ENCODE measurements at regions not wholly inside any gene's neighbourhood (a gene's known extent, or its start where the extent isn't known, plus 50 kb on each side); places are given as distances from the start of the nearest gene placed in this dataset.

GRCh38 chr6:168206186-168206585 is 113.4 kb downstream of the DACT2 start:
- no peak overlapping the region for H3K4me2 ChIP-seq (ENCODE audit: insufficient read depth, insufficient read length, low read length)
- no peaks in the 10 kb centered on the region for H3K79me1 ChIP-seq (ENCODE audit: insufficient read depth, low read depth, low read length, poor library complexity, severe bottlenecking)
- Mint-ChIP-seq H3K27ac (no peak overlapping the region), H3K36me3 (ENCODE audit: insufficient read depth in 1 of 3, low read depth in 3 of 3) (peaks cover 0 to 1% (median 0%) of the 10 kb centered on the region in 3 experiments; a peak in 1 of 7 replicates), H3K27me3 (ENCODE audit: low read depth) (peaks cover 39% of the 10 kb centered on the region), H3K4me1 (peaks cover 23 to 36% of the 10 kb centered on the region in 2 experiments), H3K9me3 (peaks cover 0 to 9% of the 10 kb centered on the region in 2 experiments; a peak in 4 of 5 replicates), H3K4me3 (no peak overlapping the region)
- H3K56ac ChIP-seq (ENCODE audit: insufficient read length, low read depth, low read length) = no peak overlapping the region
- no peak overlapping the region for H4K8ac ChIP-seq (replicated peaks; ENCODE audit: insufficient read length, low read depth, low read length)
- no peak overlapping the region for H2BK5ac ChIP-seq (ENCODE audit: insufficient read length, low read length)
- no peak overlapping the region for H2BK12ac ChIP-seq (ENCODE audit: insufficient read length, low read depth, low read length)
- no peak overlapping the region for H3K27ac ChIP-seq (ENCODE audit: insufficient read length, low read depth, low read length)
- no peak overlapping the region for H3K4ac ChIP-seq (ENCODE audit: low read depth, low read length)
- WGBS (ENCODE audit: extremely low coverage, insufficient read length, low lambda C conversion rate) = no CpG with 5 or more reads among the region's 8 CpGs
- H2BK20ac ChIP-seq (ENCODE audit: low read depth, low read length, poor library complexity, severe bottlenecking) = no peak overlapping the region
- TF ChIP-seq CTCF (conservative IDR thresholded peaks at IDR 0.05) = no peak
- no peaks in the 10 kb centered on the region for H3K23me2 ChIP-seq (ENCODE audit: insufficient read length, low read depth, low read length, poor library complexity, severe bottlenecking)
- H3K23ac ChIP-seq (ENCODE audit: insufficient read length, low read depth, low read length) = no peak overlapping the region
- no peak overlapping the region for H3K14ac ChIP-seq (ENCODE audit: insufficient read depth, low read length)
- H4K20me1 ChIP-seq (ENCODE audit: control insufficient read depth, insufficient read depth, insufficient read length) = no peaks in the 10 kb centered on the region
- H3K4me1 ChIP-seq (ENCODE audit: insufficient read depth, low read length) = no peaks in the 10 kb centered on the region; the same call in 1 of the 2 replicates
- no peak overlapping the region for H2AK5ac ChIP-seq (ENCODE audit: insufficient read length, low read length)
- no peaks in the 10 kb centered on the region for H3K9me3 ChIP-seq (ENCODE audit: control insufficient read depth, low read depth, low read length)
- no peak overlapping the region for H4K91ac ChIP-seq (ENCODE audit: insufficient read length, low read depth, low read length)
- no peak for DNase-seq
- H2AFZ ChIP-seq (ENCODE audit: low read length) = no peak overlapping the region
- no peaks in the 10 kb centered on the region for H3K27me3 ChIP-seq (ENCODE audit: insufficient read depth, low read length)
- no peak overlapping the region for H2BK15ac ChIP-seq (ENCODE audit: low read depth, low read length)
- no peak overlapping the region for H3T11ph ChIP-seq (ENCODE audit: low read length)
- no peak overlapping the region for H4K5ac ChIP-seq (ENCODE audit: insufficient read length, low read depth, low read length)
- H2BK120ac ChIP-seq (ENCODE audit: low read depth, low read length, poor library complexity, severe bottlenecking) = no peak overlapping the region
- H3K79me2 ChIP-seq (ENCODE audit: insufficient read depth, low read length) = no peaks in the 10 kb centered on the region
- H3K9ac ChIP-seq (ENCODE audit: extremely low read depth, insufficient read length, low read length) = no peak overlapping the region
- no peak overlapping the region for H3K18ac ChIP-seq (ENCODE audit: insufficient read length, low read depth, low read length)
